ENCODE measurements at regions not wholly inside any gene's neighbourhood (a gene's known extent, or its start where the extent isn't known, plus 50 kb on each side); places are given as distances from the start of the nearest gene placed in this dataset.
"Not testable (repeated sequence)": the region's sequence is repeated elsewhere in the genome, so short reads cannot be mapped to it uniquely, and the experiment has no call there.

DNA sequence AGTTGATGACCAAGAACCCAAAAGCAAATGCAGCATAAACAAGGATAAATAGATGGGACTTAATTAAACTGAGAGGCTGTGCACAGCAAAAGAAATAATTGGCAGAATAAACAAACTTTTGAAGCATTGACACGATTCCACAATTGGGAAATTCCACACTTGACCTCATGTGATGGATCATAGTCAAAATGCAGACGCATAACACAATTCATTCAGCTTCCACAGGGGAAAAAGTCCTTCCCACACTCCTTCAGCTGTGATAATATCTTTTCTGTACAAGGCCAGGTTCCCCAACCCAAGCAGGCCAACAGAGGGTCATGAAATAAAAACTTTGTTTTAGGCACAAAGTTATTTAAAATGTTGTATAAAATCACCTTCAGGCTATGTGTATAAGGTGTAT is 66.6 kb upstream of the SLIT2 start:
- Histone ChIP-seq H3K27me3 (no peaks in the 10 kb centered on the region), H3K4me3 (no peak overlapping the region), H3K9me3 (no peaks in the 10 kb centered on the region), H3K4me1 (no peaks in the 10 kb centered on the region), H3K36me3 (no peaks in the 10 kb centered on the region), H3K27ac (no peak overlapping the region)
- TF ChIP-seq, protein P1, sequence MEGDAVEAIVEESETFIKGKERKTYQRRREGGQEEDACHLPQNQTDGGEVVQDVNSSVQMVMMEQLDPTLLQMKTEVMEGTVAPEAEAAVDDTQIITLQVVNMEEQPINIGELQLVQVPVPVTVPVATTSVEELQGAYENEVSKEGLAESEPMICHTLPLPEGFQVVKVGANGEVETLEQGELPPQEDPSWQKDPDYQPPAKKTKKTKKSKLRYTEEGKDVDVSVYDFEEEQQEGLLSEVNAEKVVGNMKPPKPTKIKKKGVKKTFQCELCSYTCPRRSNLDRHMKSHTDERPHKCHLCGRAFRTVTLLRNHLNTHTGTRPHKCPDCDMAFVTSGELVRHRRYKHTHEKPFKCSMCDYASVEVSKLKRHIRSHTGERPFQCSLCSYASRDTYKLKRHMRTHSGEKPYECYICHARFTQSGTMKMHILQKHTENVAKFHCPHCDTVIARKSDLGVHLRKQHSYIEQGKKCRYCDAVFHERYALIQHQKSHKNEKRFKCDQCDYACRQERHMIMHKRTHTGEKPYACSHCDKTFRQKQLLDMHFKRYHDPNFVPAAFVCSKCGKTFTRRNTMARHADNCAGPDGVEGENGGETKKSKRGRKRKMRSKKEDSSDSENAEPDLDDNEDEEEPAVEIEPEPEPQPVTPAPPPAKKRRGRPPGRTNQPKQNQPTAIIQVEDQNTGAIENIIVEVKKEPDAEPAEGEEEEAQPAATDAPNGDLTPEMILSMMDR (IDR thresholded peaks at IDR 0.05) = no peak
- no peak for DNase-seq (ENCODE audit: low spot score in 2 of 2)
- intact Hi-C loops (cut with DNase I) = no loop called here

DNA sequence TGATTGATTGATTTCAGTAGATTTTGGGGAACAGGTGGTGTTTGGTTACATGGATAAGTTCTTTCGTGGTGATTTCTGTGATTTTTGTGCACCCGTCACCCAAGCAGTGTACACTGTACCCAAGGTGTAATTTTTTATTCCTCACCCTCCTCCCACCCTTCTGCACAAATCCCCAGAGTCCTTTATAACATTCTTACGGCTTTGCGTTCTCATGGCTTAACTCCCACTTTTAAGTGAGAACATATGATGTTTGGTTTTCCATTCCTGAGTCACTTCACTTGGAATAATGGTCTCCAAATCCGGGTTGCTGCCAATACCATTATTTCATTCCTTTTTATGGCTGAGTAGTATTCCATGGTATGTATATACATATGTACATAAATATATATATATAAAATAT is 68.6 kb upstream of the SLIT2 start:
- H3K4me3 ChIP-seq; H3K27me3 ChIP-seq; H3K36me3 ChIP-seq; H3K4me1 ChIP-seq; DNase-seq (ENCODE audit: low spot score in 2 of 2); intact Hi-C loops (cut with DNase I); H3K27ac ChIP-seq; H3K9me3 ChIP-seq: not testable (repeated sequence)

DNA sequence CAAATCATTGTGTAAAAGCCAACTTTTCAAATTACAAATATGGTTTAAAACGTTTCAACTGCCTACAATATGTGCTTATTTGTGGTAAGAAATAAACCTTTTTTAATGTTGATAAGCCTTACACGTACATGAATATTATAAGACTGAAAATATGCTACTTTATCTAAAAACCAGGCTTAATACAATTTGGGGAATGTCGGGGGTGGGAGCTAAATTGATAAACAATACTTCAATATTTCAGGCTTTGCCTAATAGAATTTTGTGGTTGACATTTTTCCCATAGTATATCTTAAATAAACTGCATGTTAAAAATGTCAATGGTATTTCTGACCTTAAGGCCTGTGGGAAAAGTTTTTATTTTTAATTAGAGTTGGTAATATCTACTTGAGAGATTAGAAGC is 69.8 kb upstream of the SLIT2 start:
- no peak for DNase-seq (ENCODE audit: low spot score in 2 of 2)
- no peak overlapping the region for H3K27ac ChIP-seq
- H3K9me3 ChIP-seq = no peaks in the 10 kb centered on the region
- H3K36me3 ChIP-seq = no peaks in the 10 kb centered on the region
- TF ChIP-seq, protein P1 (IDR thresholded peaks at IDR 0.05) = no peak
- H3K4me3 ChIP-seq = no peak overlapping the region
- no peaks in the 10 kb centered on the region for H3K27me3 ChIP-seq
- H3K4me1 ChIP-seq = no peaks in the 10 kb centered on the region
- intact Hi-C loops (cut with DNase I) = no loop called here

DNA sequence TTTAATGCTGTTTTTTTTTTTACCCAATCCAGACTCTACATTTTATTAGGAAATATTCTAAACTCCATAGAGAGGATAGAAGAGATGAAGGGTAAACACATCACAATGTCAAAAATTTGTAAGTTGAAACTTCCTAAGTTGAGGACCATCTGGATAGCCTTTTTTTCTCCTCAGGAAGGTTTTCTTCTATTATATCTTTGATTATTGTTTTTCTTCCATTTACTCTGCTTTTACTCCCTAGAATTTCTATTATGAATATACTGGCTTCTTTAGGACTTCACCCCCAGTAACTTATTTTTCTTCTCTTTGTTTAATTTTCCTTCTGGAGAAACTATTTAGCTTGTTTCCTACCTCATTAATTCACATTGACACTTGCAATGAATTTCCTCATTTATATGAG is 71.2 kb upstream of the SLIT2 start:
- Histone ChIP-seq H3K4me3 (no peak overlapping the region), H3K27ac (no peak overlapping the region), H3K9me3 (no peaks in the 10 kb centered on the region), H3K27me3 (no peaks in the 10 kb centered on the region), H3K4me1 (no peaks in the 10 kb centered on the region), H3K36me3 (no peaks in the 10 kb centered on the region)
- TF ChIP-seq, protein P1 (IDR thresholded peaks at IDR 0.05) = no peak
- no peak for DNase-seq (ENCODE audit: low spot score in 2 of 2)
- intact Hi-C loops (cut with DNase I) = no loop called here

DNA sequence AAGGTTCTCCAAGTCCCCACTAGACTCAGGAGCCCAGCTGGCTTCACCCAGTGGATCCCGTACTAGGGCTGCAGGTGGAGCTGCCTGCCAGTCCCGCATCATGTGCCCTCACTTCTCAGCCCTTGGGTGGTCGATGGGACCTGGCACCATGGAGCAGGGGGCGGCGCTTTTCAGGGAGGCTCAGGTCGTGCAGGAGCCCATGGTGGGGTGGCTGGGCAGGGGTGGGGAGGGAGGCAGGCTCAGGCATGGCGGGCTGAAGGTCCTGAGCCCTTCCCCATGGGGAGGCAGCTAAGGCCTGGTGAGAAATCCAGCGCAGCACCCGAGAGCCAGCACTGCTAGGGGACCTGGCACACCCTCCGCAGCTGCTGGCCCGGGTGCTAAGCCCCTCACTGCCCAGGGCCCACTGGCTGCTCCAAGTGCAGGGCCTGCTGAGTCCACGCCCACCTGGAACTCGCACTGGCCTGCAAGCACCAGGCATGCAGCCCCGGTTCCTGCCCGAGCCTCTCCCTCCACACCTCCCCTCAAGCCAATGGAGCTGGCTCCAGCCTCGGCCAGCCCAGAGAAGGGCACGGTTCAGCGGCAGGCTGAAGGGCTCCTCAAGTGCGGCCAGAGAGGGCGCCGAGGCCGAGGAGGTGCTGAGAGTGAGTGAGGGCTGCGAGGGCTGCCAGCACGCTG is 72.7 kb upstream of the SLIT2 start:
- H3K4me1 ChIP-seq = no peaks in the 10 kb centered on the region
- H3K4me3 ChIP-seq = no peak overlapping the region
- H3K9me3 ChIP-seq = no peaks in the 10 kb centered on the region
- intact Hi-C loops (cut with DNase I) = no loop called here
- TF ChIP-seq, protein P1 (IDR thresholded peaks at IDR 0.05) = no peak
- H3K27ac ChIP-seq = no peak overlapping the region
- no peak for DNase-seq (ENCODE audit: low spot score in 2 of 2)
- no peaks in the 10 kb centered on the region for H3K36me3 ChIP-seq
- no peaks in the 10 kb centered on the region for H3K27me3 ChIP-seq

DNA sequence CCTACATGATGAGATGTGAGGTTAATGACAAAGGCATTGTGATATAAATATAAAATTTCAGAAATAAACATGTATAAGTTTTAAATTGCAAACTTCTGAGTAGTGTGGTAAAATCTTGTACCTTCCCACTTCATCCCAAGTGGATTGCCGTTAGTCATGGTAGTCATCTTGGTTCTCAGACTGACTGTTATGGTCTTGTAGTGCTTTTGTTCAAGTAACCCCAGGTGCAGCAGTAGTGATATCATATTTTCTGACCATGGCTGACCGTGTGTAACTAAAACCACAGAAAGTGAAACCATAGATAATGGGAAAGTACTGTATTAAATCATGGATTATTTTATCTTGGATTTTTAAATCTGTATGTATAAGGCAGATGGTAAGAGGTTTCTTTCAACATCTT is 74.8 kb upstream of the SLIT2 start:
- intact Hi-C loops (cut with DNase I) = no loop called here
- no peak for DNase-seq (ENCODE audit: low spot score in 2 of 2)
- TF ChIP-seq, protein P1 (IDR thresholded peaks at IDR 0.05) = no peak

More for the DNA sequence above, 74.8 kb upstream of the SLIT2 start:
- no peaks in the 10 kb centered on the region for H3K27me3 ChIP-seq
- H3K9me3 ChIP-seq = no peaks in the 10 kb centered on the region
- H3K4me3 ChIP-seq = no peak overlapping the region
- no peaks in the 10 kb centered on the region for H3K4me1 ChIP-seq
- H3K36me3 ChIP-seq = no peaks in the 10 kb centered on the region
- H3K27ac ChIP-seq = no peak overlapping the region

All from ascending aorta (tissue), 2 donors.